ENCODE measurements at regions not wholly inside any gene's neighbourhood (a gene's known extent, or its start where the extent isn't known, plus 50 kb on each side); places are given as distances from the start of the nearest gene placed in this dataset.

GRCh38 chr15:57820119-57820518 lies 113.6 kb downstream of the POLR2M start:
- TF ChIP-seq CTCF (conservative IDR thresholded peaks at IDR 0.05 in 1 of 2, IDR thresholded peaks at IDR 0.05 in 1 of 2; ENCODE audit: low read depth in 1 of 2, low read length in 2 of 2) (no peak), EZH2 (IDR thresholded peaks at IDR 0.05; ENCODE audit: low read length, missing control alignments) (no peak)
